ENCODE measurements at regions not wholly inside any gene's neighbourhood (a gene's known extent, or its start where the extent isn't known, plus 50 kb on each side); places are given as distances from the start of the nearest gene placed in this dataset.

GRCh38 chr4:100130964-100131363, 59.3 kb downstream of the DDIT4L start:
- TF ChIP-seq ZNF341 (tag by site-specific recombination; IDR thresholded peaks at IDR 0.05; ENCODE audit: low read depth) (no peak), ZNF140 (tag by site-specific recombination; IDR thresholded peaks at IDR 0.05) (no peak), ZNF366 (tag by site-specific recombination; conservative IDR thresholded peaks at IDR 0.05) (no peak), ZNF785 (tag by site-specific recombination; IDR thresholded peaks at IDR 0.05) (no peak), ZNF133 (tag by site-specific recombination; IDR thresholded peaks at IDR 0.05) (no peak), ZNF416 (tag by site-specific recombination; IDR thresholded peaks at IDR 0.05) (no peak), KLF8 (tag by site-specific recombination; IDR thresholded peaks at IDR 0.05) (no peak), GFI1B (tag by site-specific recombination; IDR thresholded peaks at IDR 0.05) (no peak), ZNF391 (tag by site-specific recombination; IDR thresholded peaks at IDR 0.05; ENCODE audit: borderline replicate concordance, low read depth) (no peak), ZNF843 (tag by site-specific recombination; IDR thresholded peaks at IDR 0.05) (no peak), PRDM2 (tag by site-specific recombination; IDR thresholded peaks at IDR 0.05; ENCODE audit: borderline replicate concordance) (no peak), ZNF138 (tag by site-specific recombination; IDR thresholded peaks at IDR 0.05; ENCODE audit: borderline replicate concordance) (no peak), ZSCAN4 (tag by site-specific recombination; IDR thresholded peaks at IDR 0.05) (no peak), TRIM28 (IDR thresholded peaks at IDR 0.05; ENCODE audit: borderline replicate concordance, low read length) (no peak), ZNF184 (tag by site-specific recombination; IDR thresholded peaks at IDR 0.05) (no peak)
- H3K4me1 ChIP-seq (ENCODE audit: control insufficient read depth, insufficient read depth, low read length), result no peaks in the 10 kb centered on the region
- H3K9me3 ChIP-seq (ENCODE audit: control insufficient read depth, insufficient read depth, low read depth, low read length), result no peaks in the 10 kb centered on the region
- H3K4me3 ChIP-seq (ENCODE audit: low read depth, low read length), result no peak overlapping the region
- H3K27ac ChIP-seq (ENCODE audit: extremely low read depth, low read depth, low read length), result no peak overlapping the region
- ChIA-PET CTCF (no interaction called here), POLR2A (no interaction called here)
- no peaks in the 10 kb centered on the region for H3K36me3 ChIP-seq (ENCODE audit: control insufficient read depth in 2 of 2, insufficient read depth in 1 of 2, low read length in 2 of 2)

GRCh38 chr4:100130491-100130890, 59.8 kb downstream of the DDIT4L start:
- ChIA-PET CTCF (no interaction called here), POLR2A (no interaction called here)
- H3K4me3 ChIP-seq (ENCODE audit: low read depth, low read length), result no peak overlapping the region
- TF ChIP-seq ZNF768 (tag by site-specific recombination; IDR thresholded peaks at IDR 0.05), result no peak
- no peak for TF ChIP-seq ZNF670 (tag by site-specific recombination; IDR thresholded peaks at IDR 0.05; ENCODE audit: low read depth)
- TF ChIP-seq ZFHX2 (tag by site-specific recombination; conservative IDR thresholded peaks at IDR 0.05), result no peak
- TF ChIP-seq ZNF112 (tag by site-specific recombination; IDR thresholded peaks at IDR 0.05), result no peak
- TF ChIP-seq ZNF707 (tag by site-specific recombination; IDR thresholded peaks at IDR 0.05), result no peak
- TF ChIP-seq ZNF513 (tag by site-specific recombination; IDR thresholded peaks at IDR 0.05), result no peak
- TF ChIP-seq ZNF362 (tag by site-specific recombination; IDR thresholded peaks at IDR 0.05), result no peak
- TF ChIP-seq ZNF280D (tag by site-specific recombination; IDR thresholded peaks at IDR 0.05), result no peak
- no peak for TF ChIP-seq ZNF626 (tag by site-specific recombination; IDR thresholded peaks at IDR 0.05)
- no peak for TF ChIP-seq ZBTB17 (tag by site-specific recombination; IDR thresholded peaks at IDR 0.05)

More at GRCh38 chr4:100130491-100130890, 59.8 kb downstream of the DDIT4L start:
- no peaks in the 10 kb centered on the region for H3K4me1 ChIP-seq (ENCODE audit: control insufficient read depth, insufficient read depth, low read length)
- no peaks in the 10 kb centered on the region for H3K36me3 ChIP-seq (ENCODE audit: control insufficient read depth in 2 of 2, insufficient read depth in 1 of 2, low read length in 2 of 2)
- no peak overlapping the region for H3K27ac ChIP-seq (ENCODE audit: extremely low read depth, low read depth, low read length)
- H3K9me3 ChIP-seq (ENCODE audit: control insufficient read depth, insufficient read depth, low read depth, low read length), result no peaks in the 10 kb centered on the region

All from HEK293 (cell line).